ENCODE measurements at regions not wholly inside any gene's neighbourhood (a gene's known extent, or its start where the extent isn't known, plus 50 kb on each side); places are given as distances from the start of the nearest gene placed in this dataset.

DNA sequence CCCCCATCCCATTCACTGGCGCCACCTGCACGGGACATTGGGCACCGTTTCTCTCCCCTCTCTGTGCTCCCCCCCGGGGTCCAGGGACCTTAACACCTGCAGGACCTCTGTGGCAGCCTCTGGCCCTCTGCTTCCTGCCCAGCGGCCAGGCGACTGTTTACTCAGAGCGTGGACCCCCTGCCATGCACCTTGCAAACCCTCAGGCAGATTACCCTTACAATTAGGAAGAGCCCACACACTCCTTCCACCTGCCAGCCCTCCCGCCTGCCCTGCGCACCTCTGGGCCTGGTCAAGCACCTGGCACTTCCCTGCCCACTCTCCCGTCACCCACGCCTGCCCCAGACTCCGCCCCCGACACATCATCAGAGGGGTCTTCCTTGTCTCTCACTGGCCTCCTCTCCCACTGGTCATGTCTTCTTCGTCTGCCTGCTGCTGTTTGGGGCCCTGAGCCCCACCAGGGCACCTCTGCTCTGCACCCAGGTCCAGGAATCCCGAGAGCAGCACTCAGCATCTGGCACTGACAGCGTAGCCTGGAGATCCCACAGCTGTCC is 281.3 kb upstream of the IRX4 start:
- Histone ChIP-seq H3K9me3 (ENCODE audit: control insufficient read depth, insufficient read depth, low read length) (peaks cover 52% of the 10 kb centered on the region), H3K4me3 (ENCODE audit: low read depth, low read length) (no peak overlapping the region), H3K27me3 (ENCODE audit: control insufficient read depth, insufficient read depth, low read length) (peaks cover 2% of the 10 kb centered on the region), H3K27ac (ENCODE audit: low read depth, low read length) (no peak overlapping the region)
- DNase-seq (ENCODE audit: low read depth, low spot score) = no peak
- POLR2A ChIA-PET = no interaction called here
- CTCF ChIA-PET = no interaction called here
- no peak for TF ChIP-seq CTCF (IDR thresholded peaks at IDR 0.05; ENCODE audit: low read depth, low read length)

DNA sequence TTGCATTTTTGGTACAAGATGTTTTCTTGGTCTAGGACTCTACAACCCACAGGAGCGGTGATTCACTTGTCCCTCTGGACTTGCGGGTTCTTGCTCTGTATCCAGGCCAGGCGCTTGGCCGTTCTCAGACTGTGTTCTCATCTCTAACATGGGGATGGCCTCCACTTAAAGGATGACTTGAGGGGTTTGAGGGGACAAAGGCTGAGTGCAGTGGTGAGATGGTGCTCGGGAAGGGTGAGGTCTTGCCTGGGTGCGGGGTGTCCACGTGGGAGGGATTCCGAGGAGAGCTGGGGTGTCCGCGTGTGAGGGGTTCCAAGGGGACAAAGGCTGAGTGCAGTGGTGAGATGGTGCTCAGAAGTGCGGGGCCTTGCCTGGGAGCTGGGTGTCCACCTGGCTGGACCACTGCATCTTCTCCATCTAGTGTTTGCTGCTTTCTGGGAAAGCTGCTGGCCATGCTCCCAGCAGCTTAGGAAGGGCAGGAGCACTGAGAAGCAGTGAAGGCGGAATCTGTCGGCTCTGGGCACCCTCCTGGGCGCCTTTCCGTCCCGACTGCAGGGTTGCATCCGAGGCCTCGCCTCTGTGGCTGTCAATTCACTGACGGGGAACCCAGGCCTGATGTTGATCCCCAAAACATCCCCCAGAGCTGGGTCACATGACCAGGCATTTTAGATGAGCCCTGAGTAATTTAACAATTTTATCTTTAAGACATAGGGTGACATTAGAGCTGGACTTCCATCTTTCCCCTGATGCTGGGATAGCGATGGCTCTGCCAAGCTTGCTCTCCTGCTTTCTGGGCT is 280.5 kb upstream of the IRX4 start:
- H3K27ac ChIP-seq (ENCODE audit: low read depth, low read length) = no peak overlapping the region
- ChIA-PET POLR2A (no interaction called here), CTCF (no interaction called here)
- peaks cover 2% of the 10 kb centered on the region for H3K27me3 ChIP-seq (ENCODE audit: control insufficient read depth, insufficient read depth, low read length)
- peaks cover 44% of the 10 kb centered on the region for H3K9me3 ChIP-seq (ENCODE audit: control insufficient read depth, insufficient read depth, low read length)
- H3K4me3 ChIP-seq (ENCODE audit: low read depth, low read length) = no peak overlapping the region
- TF ChIP-seq CTCF (IDR thresholded peaks at IDR 0.05; ENCODE audit: low read depth, low read length) = no peak
- no peak for DNase-seq (ENCODE audit: low read depth, low spot score)

GRCh38 chr5:2160811-2161210 is 278.1 kb upstream of the IRX4 start:
- TF ChIP-seq CTCF (IDR thresholded peaks at IDR 0.05; ENCODE audit: low read depth, low read length) = no peak
- CTCF ChIA-PET = no interaction called here

DNA sequence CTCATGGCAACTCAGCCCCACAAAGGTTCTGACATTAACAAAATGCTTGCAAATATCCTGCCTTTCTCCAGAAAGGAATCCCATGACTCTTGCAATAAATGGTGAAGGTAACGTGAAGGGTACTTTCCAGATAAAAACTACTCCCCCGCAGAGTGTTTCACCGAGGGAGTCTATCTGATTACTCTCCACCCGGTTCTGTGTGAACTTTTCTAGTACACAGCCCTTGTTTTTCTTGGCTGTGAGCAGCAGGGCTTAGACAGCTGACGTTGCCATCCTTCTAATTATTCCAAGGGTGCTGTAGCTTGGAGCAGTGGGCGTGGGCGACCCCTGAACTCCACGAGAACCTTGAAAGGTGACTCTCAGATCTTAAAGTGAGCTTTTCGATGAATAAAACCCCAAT is 276.0 kb upstream of the IRX4 start:
- TF ChIP-seq CTCF (IDR thresholded peaks at IDR 0.05; ENCODE audit: low read depth, low read length) = no peak
- peaks cover 30% of the 10 kb centered on the region for H3K9me3 ChIP-seq (ENCODE audit: control insufficient read depth, insufficient read depth, low read length)
- no peak overlapping the region for H3K27ac ChIP-seq (ENCODE audit: low read depth, low read length)
- ChIA-PET POLR2A (interaction anchor here (0.6 kb wide), 1 partner anchor 356 kb away, joined by 3 read pairs; no protein-coding TSS in a partner anchor), CTCF (no interaction called here)
- no peak for DNase-seq (ENCODE audit: low read depth, low spot score)
- no peaks in the 10 kb centered on the region for H3K27me3 ChIP-seq (ENCODE audit: control insufficient read depth, insufficient read depth, low read length)
- H3K4me3 ChIP-seq (ENCODE audit: low read depth, low read length) = no peak overlapping the region

More at GRCh38 chr5:2160811-2161210, 278.1 kb upstream of the IRX4 start:
- Histone ChIP-seq H3K27me3 (ENCODE audit: control insufficient read depth, insufficient read depth, low read length) (no peaks in the 10 kb centered on the region), H3K9me3 (ENCODE audit: control insufficient read depth, insufficient read depth, low read length) (peaks cover 41% of the 10 kb centered on the region), H3K27ac (ENCODE audit: low read depth, low read length) (no peak overlapping the region), H3K4me3 (ENCODE audit: low read depth, low read length) (no peak overlapping the region)
- POLR2A ChIA-PET = no interaction called here
- no peak for DNase-seq (ENCODE audit: low read depth, low spot score)

DNA sequence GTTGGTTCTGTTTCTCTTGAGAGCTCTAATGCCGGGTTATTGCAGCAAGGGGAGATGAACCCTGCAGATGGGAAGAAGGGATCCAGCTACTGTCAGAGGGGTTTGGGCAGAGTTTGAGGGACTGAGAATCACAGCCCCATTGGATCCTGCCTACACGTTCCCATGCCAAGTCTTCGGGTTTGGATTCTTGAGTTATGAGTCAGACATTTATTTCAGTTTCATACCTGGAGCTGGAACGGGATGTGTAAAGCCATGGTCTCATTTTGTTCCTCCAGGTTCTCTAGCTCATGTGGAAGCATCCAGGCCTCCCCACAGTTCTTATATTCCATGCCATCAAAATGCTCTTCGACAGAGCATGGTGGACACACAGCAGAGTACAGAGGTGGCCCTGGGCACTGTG is 275.4 kb upstream of the IRX4 start:
- no peak for TF ChIP-seq CTCF (IDR thresholded peaks at IDR 0.05; ENCODE audit: low read depth, low read length)
- no peak for DNase-seq (ENCODE audit: low read depth, low spot score)
- H3K9me3 ChIP-seq (ENCODE audit: control insufficient read depth, insufficient read depth, low read length) = peaks cover 30% of the 10 kb centered on the region
- no peak overlapping the region for H3K4me3 ChIP-seq (ENCODE audit: low read depth, low read length)
- no peak overlapping the region for H3K27ac ChIP-seq (ENCODE audit: low read depth, low read length)
- no peaks in the 10 kb centered on the region for H3K27me3 ChIP-seq (ENCODE audit: control insufficient read depth, insufficient read depth, low read length)
- POLR2A ChIA-PET = interaction anchor here (0.6 kb wide), 1 partner anchor 356 kb away, joined by 3 read pairs; no protein-coding TSS in a partner anchor
- CTCF ChIA-PET = no interaction called here
